HG02588 (cell line): ENCODE measurements at regions not wholly inside any gene's neighbourhood (a gene's known extent, or its start where the extent isn't known, plus 50 kb on each side); places are given as distances from the start of the nearest gene placed in this dataset.

Experiments
- ATAC-seq: cut with Tn5 transposase; IDR thresholded peaks from one replicate; pipeline ENCODE4 v1.9.1; 2021; ENCODE audit warnings: mild to moderate bottlenecking, moderate library complexity; ENCODE audit not compliant: unreplicated experiment

- ATAC-seq: no peak
These were observed 449.2 kb downstream of the GRXCR1 start for GRCh38 chr4:43341741-43342140.

- ATAC-seq: no peak
These were observed 450.8 kb downstream of the GRXCR1 start for GRCh38 chr4:43343298-43343697.

GRCh38 chr4:43345323-43345925 is 452.9 kb downstream of the GRXCR1 start:
- ATAC-seq: no peak

GRCh38 chr4:43348591-43348990 is 456.1 kb downstream of the GRXCR1 start:
- ATAC-seq: no peak

GRCh38 chr4:43351970-43352806 is 459.7 kb downstream of the GRXCR1 start:
- no peak for ATAC-seq

- ATAC-seq: no peak
These were observed 460.3 kb downstream of the GRXCR1 start for GRCh38 chr4:43352859-43353258.

GRCh38 chr4:43353552-43353951 is 461.0 kb downstream of the GRXCR1 start:
- ATAC-seq: no peak

- no peak for ATAC-seq
These were observed 464.3 kb downstream of the GRXCR1 start for GRCh38 chr4:43356786-43357185.

GRCh38 chr4:43357252-43357974 is 464.9 kb downstream of the GRXCR1 start:
- ATAC-seq: no peak

- ATAC-seq: no peak
These were observed 467.8 kb downstream of the GRXCR1 start for GRCh38 chr4:43360296-43360695.

- ATAC-seq: no peak
These were observed 470.5 kb downstream of the GRXCR1 start for GRCh38 chr4:43362875-43363636.

GRCh38 chr4:43369036-43369594 is 476.6 kb downstream of the GRXCR1 start:
- no peak for ATAC-seq

- no peak for ATAC-seq
These were observed 480.7 kb downstream of the GRXCR1 start for GRCh38 chr4:43373201-43373600.

- ATAC-seq: no peak
These were observed 481.8 kb downstream of the GRXCR1 start for GRCh38 chr4:43374216-43374751.

- no peak for ATAC-seq
These were observed 486.5 kb downstream of the GRXCR1 start for GRCh38 chr4:43379016-43379415.

GRCh38 chr4:43380093-43380492 is 487.6 kb downstream of the GRXCR1 start:
- ATAC-seq: no peak

GRCh38 chr4:43391069-43391468 is 498.6 kb downstream of the GRXCR1 start:
- ATAC-seq: no peak

GRCh38 chr4:43394976-43395375 is 502.5 kb downstream of the GRXCR1 start:
- ATAC-seq: no peak

GRCh38 chr4:43399726-43400125 is 507.2 kb downstream of the GRXCR1 start:
- ATAC-seq: no peak

- no peak for ATAC-seq
These were observed 509.9 kb downstream of the GRXCR1 start for GRCh38 chr4:43402393-43402792.
